SK-N-SH treated with all-trans-retinoic acid at 6 μM for 48 hours (cell line): ENCODE measurements at regions not wholly inside any gene's neighbourhood (a gene's known extent, or its start where the extent isn't known, plus 50 kb on each side); places are given as distances from the start of the nearest gene placed in this dataset.

Experiments used
- ATAC-seq: fragments of 200-7000 bp; cut with Tn5 transposase; 3 replicates; pipeline ENCODE4 v1.9.1; 2020; ENCODE audit warnings: mild to moderate bottlenecking, moderate library complexity
- ARNTL ChIP-seq: fragments of 450-650 bp; formaldehyde crosslinking; IDR thresholded peaks from 2 replicates; pipeline ENCODE4 v1.5.0; 2020; ENCODE audit warnings: low read depth, mild to moderate bottlenecking, moderate library complexity, borderline replicate concordance
- BACH2 ChIP-seq: fragments of 250-450 bp; sonication (Bioruptor Pico); IDR thresholded peaks from 2 replicates; pipeline ENCODE4 v1.9.0; 2021; ENCODE audit warnings: mild to moderate bottlenecking, borderline replicate concordance
- CSDC2 ChIP-seq: fragments of 250-450 bp; sonication (Bioruptor Pico); IDR thresholded peaks from 2 replicates; pipeline ENCODE4 v1.5.0; 2020; ENCODE audit warnings: mild to moderate bottlenecking, moderate library complexity
- ISL1 ChIP-seq: fragments of 250-450 bp; sonication (Bioruptor Pico); IDR thresholded peaks from 2 replicates; pipeline ENCODE4 v2.1.2; 2022; ENCODE audit warnings: mild to moderate bottlenecking, moderate library complexity
- OSR1 ChIP-seq: fragments of 250-450 bp; sonication (Bioruptor Pico); IDR thresholded peaks from 2 replicates; pipeline ENCODE4 v1.8.0; 2022; ENCODE audit warnings: moderate library complexity, mild to moderate bottlenecking, inconsistent platforms
- POU6F1 ChIP-seq: fragments of 250-450 bp; sonication (Bioruptor Pico); IDR thresholded peaks from 2 replicates; pipeline ENCODE4 v1.8.0; 2021; ENCODE audit warnings: low read depth, mild to moderate bottlenecking, moderate library complexity, borderline replicate concordance
- TCF4 ChIP-seq: fragments of 250-450 bp; sonication (Bioruptor Pico); IDR thresholded peaks from 2 replicates; pipeline ENCODE4 v1.8.0; 2021; ENCODE audit warnings: mild to moderate bottlenecking, moderate library complexity, borderline replicate concordance
- TOX ChIP-seq: fragments of 250-450 bp; sonication (Bioruptor Pico); IDR thresholded peaks from 2 replicates; pipeline ENCODE4 v1.8.0; 2021; ENCODE audit warnings: mild to moderate bottlenecking, moderate library complexity, borderline replicate concordance
- ZC3H10 ChIP-seq: fragments of 250-450 bp; sonication (Bioruptor Pico); IDR thresholded peaks from 2 replicates; pipeline ENCODE4 v1.5.1; 2021; ENCODE audit warnings: mild to moderate bottlenecking, moderate library complexity
- ZFP3 ChIP-seq: fragments of 250-450 bp; sonication (Bioruptor Pico); IDR thresholded peaks from 2 replicates; pipeline ENCODE4 v1.5.0; 2020; ENCODE audit warnings: mild to moderate bottlenecking, moderate library complexity
- ZFP30 ChIP-seq: fragments of 450-650 bp; formaldehyde crosslinking; IDR thresholded peaks from 2 replicates; pipeline ENCODE4 v1.5.0; 2022; ENCODE audit warnings: mild to moderate bottlenecking, moderate library complexity
- ZNF565 ChIP-seq: fragments of 450-650 bp; formaldehyde crosslinking; conservative IDR thresholded peaks from 2 replicates; pipeline ENCODE4 v1.5.0; 2020; ENCODE audit warnings: low read depth, mild to moderate bottlenecking, moderate library complexity
- TF ChIP-seq, protein P1 (sequence below): fragments of 250-450 bp; sonication (Bioruptor Pico); IDR thresholded peaks from 2 replicates; pipeline ENCODE4 v1.5.0; 2020; ENCODE audit warnings: mild to moderate bottlenecking, moderate library complexity
- TF ChIP-seq, protein P2 (sequence below): fragments of 250-450 bp; sonication (Bioruptor Pico); IDR thresholded peaks from 2 replicates; pipeline ENCODE4 v1.5.1; 2020; ENCODE audit warnings: low read depth, mild to moderate bottlenecking, moderate library complexity
- TF ChIP-seq, protein P3 (sequence below): fragments of 250-450 bp; sonication (Bioruptor Pico); IDR thresholded peaks from 2 replicates; pipeline ENCODE4 v1.8.0; 2020; ENCODE audit warnings: mild to moderate bottlenecking, moderate library complexity, borderline replicate concordance

DNA sequence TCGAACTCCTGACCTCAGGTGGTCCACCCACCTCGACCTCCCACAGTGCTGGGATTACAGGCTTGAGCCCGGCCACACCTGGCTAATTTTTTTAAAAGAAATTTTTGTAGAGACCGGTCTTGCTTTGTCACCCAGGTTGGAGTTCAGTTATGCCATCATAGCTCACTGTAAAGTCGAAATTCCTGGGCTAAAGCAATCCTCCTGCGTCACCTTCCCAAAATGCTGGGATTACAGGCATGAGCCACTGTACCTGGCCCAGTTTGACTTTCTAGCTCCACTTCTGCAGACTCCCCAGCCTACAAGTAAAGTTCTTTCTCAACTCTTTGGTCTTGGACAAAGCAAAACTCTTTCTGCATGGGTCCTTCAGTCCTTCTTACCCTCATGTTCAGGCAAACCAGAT is 214.1 kb downstream of the SKIDA1 start (continued):
- TF ChIP-seq, protein P1, sequence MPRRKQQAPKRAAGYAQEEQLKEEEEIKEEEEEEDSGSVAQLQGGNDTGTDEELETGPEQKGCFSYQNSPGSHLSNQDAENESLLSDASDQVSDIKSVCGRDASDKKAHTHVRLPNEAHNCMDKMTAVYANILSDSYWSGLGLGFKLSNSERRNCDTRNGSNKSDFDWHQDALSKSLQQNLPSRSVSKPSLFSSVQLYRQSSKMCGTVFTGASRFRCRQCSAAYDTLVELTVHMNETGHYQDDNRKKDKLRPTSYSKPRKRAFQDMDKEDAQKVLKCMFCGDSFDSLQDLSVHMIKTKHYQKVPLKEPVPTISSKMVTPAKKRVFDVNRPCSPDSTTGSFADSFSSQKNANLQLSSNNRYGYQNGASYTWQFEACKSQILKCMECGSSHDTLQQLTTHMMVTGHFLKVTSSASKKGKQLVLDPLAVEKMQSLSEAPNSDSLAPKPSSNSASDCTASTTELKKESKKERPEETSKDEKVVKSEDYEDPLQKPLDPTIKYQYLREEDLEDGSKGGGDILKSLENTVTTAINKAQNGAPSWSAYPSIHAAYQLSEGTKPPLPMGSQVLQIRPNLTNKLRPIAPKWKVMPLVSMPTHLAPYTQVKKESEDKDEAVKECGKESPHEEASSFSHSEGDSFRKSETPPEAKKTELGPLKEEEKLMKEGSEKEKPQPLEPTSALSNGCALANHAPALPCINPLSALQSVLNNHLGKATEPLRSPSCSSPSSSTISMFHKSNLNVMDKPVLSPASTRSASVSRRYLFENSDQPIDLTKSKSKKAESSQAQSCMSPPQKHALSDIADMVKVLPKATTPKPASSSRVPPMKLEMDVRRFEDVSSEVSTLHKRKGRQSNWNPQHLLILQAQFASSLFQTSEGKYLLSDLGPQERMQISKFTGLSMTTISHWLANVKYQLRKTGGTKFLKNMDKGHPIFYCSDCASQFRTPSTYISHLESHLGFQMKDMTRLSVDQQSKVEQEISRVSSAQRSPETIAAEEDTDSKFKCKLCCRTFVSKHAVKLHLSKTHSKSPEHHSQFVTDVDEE (CRISPR knock-in tag): no peak
- no peak for TF ChIP-seq ZNF565 (CRISPR knock-in tag)
- no peak for TF ChIP-seq ZC3H10 (CRISPR knock-in tag)
- no peak for TF ChIP-seq CSDC2 (CRISPR knock-in tag)
- TF ChIP-seq ZFP3 (CRISPR knock-in tag): no peak
- no peak for TF ChIP-seq ISL1 (CRISPR knock-in tag)
- no peak for TF ChIP-seq OSR1 (CRISPR knock-in tag)

DNA sequence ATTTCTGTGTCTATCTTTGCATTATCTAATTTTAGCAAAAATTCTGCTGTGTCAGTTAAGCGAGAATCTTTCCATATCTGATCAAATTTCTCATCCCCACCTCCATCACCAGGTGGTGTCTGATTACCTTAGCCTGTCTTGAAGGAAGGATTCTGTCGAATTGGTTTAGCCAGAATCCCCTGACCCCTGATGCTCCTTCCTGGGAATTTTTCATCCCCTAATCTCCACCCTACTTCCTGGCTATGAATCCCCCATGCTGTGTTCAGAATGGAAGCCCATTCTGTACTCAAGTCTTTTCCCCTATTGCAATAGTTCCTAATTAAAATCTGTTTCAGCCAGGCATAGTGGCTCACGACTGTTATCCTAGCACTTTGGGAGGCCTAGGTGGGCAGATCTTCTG is 216.1 kb downstream of the SKIDA1 start:
- no peak for ATAC-seq
- TF ChIP-seq ARNTL (CRISPR knock-in tag) (no peak), OSR1 (CRISPR knock-in tag) (no peak), ZFP30 (CRISPR knock-in tag) (no peak), TCF4 (CRISPR knock-in tag) (no peak), ZC3H10 (CRISPR knock-in tag) (no peak), POU6F1 (CRISPR knock-in tag) (no peak), ZNF565 (CRISPR knock-in tag) (no peak), ISL1 (CRISPR knock-in tag) (no peak), BACH2 (CRISPR knock-in tag) (no peak)
- TF ChIP-seq, protein P1 (CRISPR knock-in tag): no peak
- TF ChIP-seq, protein P2, sequence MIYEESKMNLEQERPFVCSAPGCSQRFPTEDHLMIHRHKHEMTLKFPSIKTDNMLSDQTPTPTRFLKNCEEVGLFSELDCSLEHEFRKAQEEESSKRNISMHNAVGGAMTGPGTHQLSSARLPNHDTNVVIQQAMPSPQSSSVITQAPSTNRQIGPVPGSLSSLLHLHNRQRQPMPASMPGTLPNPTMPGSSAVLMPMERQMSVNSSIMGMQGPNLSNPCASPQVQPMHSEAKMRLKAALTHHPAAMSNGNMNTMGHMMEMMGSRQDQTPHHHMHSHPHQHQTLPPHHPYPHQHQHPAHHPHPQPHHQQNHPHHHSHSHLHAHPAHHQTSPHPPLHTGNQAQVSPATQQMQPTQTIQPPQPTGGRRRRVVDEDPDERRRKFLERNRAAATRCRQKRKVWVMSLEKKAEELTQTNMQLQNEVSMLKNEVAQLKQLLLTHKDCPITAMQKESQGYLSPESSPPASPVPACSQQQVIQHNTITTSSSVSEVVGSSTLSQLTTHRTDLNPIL (CRISPR knock-in tag): no peak
- TF ChIP-seq, all 23 proteins: peak for 0

GRCh38 chr10:21308946-21309345 is 216.5 kb downstream of the SKIDA1 start:
- TF ChIP-seq, protein P2 (CRISPR knock-in tag): no peak
- TF ChIP-seq, protein P3, sequence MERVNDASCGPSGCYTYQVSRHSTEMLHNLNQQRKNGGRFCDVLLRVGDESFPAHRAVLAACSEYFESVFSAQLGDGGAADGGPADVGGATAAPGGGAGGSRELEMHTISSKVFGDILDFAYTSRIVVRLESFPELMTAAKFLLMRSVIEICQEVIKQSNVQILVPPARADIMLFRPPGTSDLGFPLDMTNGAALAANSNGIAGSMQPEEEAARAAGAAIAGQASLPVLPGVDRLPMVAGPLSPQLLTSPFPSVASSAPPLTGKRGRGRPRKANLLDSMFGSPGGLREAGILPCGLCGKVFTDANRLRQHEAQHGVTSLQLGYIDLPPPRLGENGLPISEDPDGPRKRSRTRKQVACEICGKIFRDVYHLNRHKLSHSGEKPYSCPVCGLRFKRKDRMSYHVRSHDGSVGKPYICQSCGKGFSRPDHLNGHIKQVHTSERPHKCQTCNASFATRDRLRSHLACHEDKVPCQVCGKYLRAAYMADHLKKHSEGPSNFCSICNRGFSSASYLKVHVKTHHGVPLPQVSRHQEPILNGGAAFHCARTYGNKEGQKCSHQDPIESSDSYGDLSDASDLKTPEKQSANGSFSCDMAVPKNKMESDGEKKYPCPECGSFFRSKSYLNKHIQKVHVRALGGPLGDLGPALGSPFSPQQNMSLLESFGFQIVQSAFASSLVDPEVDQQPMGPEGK (CRISPR knock-in tag): no peak
- TF ChIP-seq TOX (CRISPR knock-in tag) (no peak), ISL1 (CRISPR knock-in tag) (no peak), ZC3H10 (CRISPR knock-in tag) (no peak), ZNF565 (CRISPR knock-in tag) (no peak), ARNTL (CRISPR knock-in tag) (no peak), POU6F1 (CRISPR knock-in tag) (no peak)
- TF ChIP-seq, protein P1 (CRISPR knock-in tag): no peak
- no peak for ATAC-seq
